Fibroblast of lung (primary cell): ENCODE measurements at regions not wholly inside any gene's neighbourhood (a gene's known extent, or its start where the extent isn't known, plus 50 kb on each side); places are given as distances from the start of the nearest gene placed in this dataset.

Source experiments
- DNase-seq, 2 donors: peaks; one replicate each; pipeline versions ENCODE4 v3.0.0 to v3.0.0-alpha.2; 2010; ENCODE audit warnings: low read depth in 2 of 2
- H2AFZ ChIP-seq: 2 replicates; pipeline ENCODE4 v1.5.1; 2012; ENCODE audit warnings: low read length, control low read depth, inconsistent platforms
- H3K27ac ChIP-seq: 2 replicates; pipeline ENCODE4 v1.5.1; 2011; ENCODE audit warnings: low read length, control low read depth; ENCODE audit not compliant: insufficient read depth
- H3K27me3 ChIP-seq: 2 replicates; pipeline ENCODE4 v1.5.1; 2011; ENCODE audit warnings: mild to moderate bottlenecking, low read length; ENCODE audit not compliant: control insufficient read depth, insufficient read depth
- H3K36me3 ChIP-seq: 2 replicates; pipeline ENCODE4 v1.5.1; 2011; ENCODE audit warnings: low read length; ENCODE audit not compliant: control insufficient read depth, insufficient read depth
- H3K4me1 ChIP-seq: 2 replicates; pipeline ENCODE4 v1.5.1; 2011; ENCODE audit warnings: low read length; ENCODE audit not compliant: control insufficient read depth, insufficient read depth; ENCODE audit errors: extremely low read depth
- H3K4me2 ChIP-seq: 2 replicates; pipeline ENCODE4 v1.5.1; 2011; ENCODE audit warnings: low read length, control low read depth; ENCODE audit not compliant: insufficient read depth; ENCODE audit errors: extremely low read depth
- H3K4me3 ChIP-seq, 4 experiments: fragments of 200-600 bp in 1 of 4; sonication (generic) in 1 of 4; replicated peaks in 1 of 4; 2 replicates each; pipeline ENCODE4 v1.5.1; 2011 to 2016; ENCODE audit warnings: low read length in 4 of 4, low read depth in 3 of 4, mild to moderate bottlenecking in 3 of 4, control low read depth in 2 of 4, inconsistent platforms in 1 of 4, mixed read lengths in 1 of 4; ENCODE audit not compliant: insufficient read depth in 1 of 4; ENCODE audit errors: control extremely low read depth in 1 of 4
- H3K79me2 ChIP-seq: 2 replicates; pipeline ENCODE4 v1.5.1; 2012; ENCODE audit warnings: mild to moderate bottlenecking, low read length, inconsistent platforms; ENCODE audit not compliant: control insufficient read depth, insufficient read depth
- H3K9ac ChIP-seq: 2 replicates; pipeline ENCODE4 v1.5.1; 2011; ENCODE audit warnings: mild to moderate bottlenecking, low read length, control low read depth; ENCODE audit not compliant: insufficient read depth
- H3K9me3 ChIP-seq: 2 replicates; pipeline ENCODE4 v1.5.1; 2012; ENCODE audit warnings: low read depth, low read length; ENCODE audit not compliant: control insufficient read depth, insufficient read depth
- H4K20me1 ChIP-seq: 2 replicates; pipeline ENCODE4 v1.5.1; 2011; ENCODE audit warnings: low read length; ENCODE audit not compliant: control insufficient read depth, insufficient read depth; ENCODE audit errors: extremely low read depth
- CTCF ChIP-seq, 2 donors: IDR thresholded peaks in 1 of 2; conservative IDR thresholded peaks in 1 of 2; 1 replicate in 1 of 2; 2 replicates in 1 of 2; pipeline ENCODE4 v1.5.1; 2011 to 2012; ENCODE audit warnings: low read length in 2 of 2, control low read depth in 1 of 2, inconsistent platforms in 1 of 2, low read depth in 1 of 2, mild to moderate bottlenecking in 1 of 2
- EZH2 ChIP-seq: IDR thresholded peaks from 2 replicates; pipeline ENCODE4 v1.5.1; 2012; ENCODE audit warnings: low read length, control low read depth, mild to moderate bottlenecking; ENCODE audit errors: missing control alignments

GRCh38 chr5:153135411-153135810 lies 355.1 kb upstream of the GRIA1 start:
- Histone ChIP-seq H3K4me1 (no peaks in the 10 kb centered on the region), H3K9ac (no peak overlapping the region), H3K27me3 (no peaks in the 10 kb centered on the region), H3K9me3 (no peaks in the 10 kb centered on the region), H3K4me3 (no peak overlapping the region), H3K4me2 (no peak overlapping the region), H3K27ac (no peak overlapping the region), H2AFZ (no peak overlapping the region), H4K20me1 (no peaks in the 10 kb centered on the region), H3K36me3 (no peaks in the 10 kb centered on the region), H3K79me2 (no peaks in the 10 kb centered on the region)
- TF ChIP-seq EZH2 (no peak), CTCF (conservative IDR thresholded peaks at IDR 0.05 in 1 of 2, IDR thresholded peaks at IDR 0.05 in 1 of 2; ENCODE audit: low read depth in 1 of 2, low read length in 2 of 2) (no peak)
- DNase-seq = peak in 1 of 2 donors; percentile 67

GRCh38 chr5:153136910-153137614 lies 353.4 kb upstream of the GRIA1 start:
- H3K27ac ChIP-seq = no peak overlapping the region
- H3K36me3 ChIP-seq = no peaks in the 10 kb centered on the region
- no peak overlapping the region for H2AFZ ChIP-seq

More at GRCh38 chr5:153136910-153137614, 353.4 kb upstream of the GRIA1 start:
- Histone ChIP-seq H3K4me1 (no peaks in the 10 kb centered on the region), H3K4me2 (no peak overlapping the region), H3K4me3 (no peak overlapping the region), H3K9ac (no peak overlapping the region), H3K79me2 (no peaks in the 10 kb centered on the region), H4K20me1 (no peaks in the 10 kb centered on the region), H3K27me3 (no peaks in the 10 kb centered on the region), H3K9me3 (no peaks in the 10 kb centered on the region)
- TF ChIP-seq CTCF (conservative IDR thresholded peaks at IDR 0.05 in 1 of 2, IDR thresholded peaks at IDR 0.05 in 1 of 2; ENCODE audit: low read depth in 1 of 2, low read length in 2 of 2) (no peak), EZH2 (no peak)
- DNase-seq = no peak
